ENCODE measurements at regions not wholly inside any gene's neighbourhood (a gene's known extent, or its start where the extent isn't known, plus 50 kb on each side); places are given as distances from the start of the nearest gene placed in this dataset.

- Histone ChIP-seq H3K4me1 (ENCODE audit: control insufficient read depth, extremely low read depth, insufficient read depth, low read length) (no peaks in the 10 kb centered on the region), H3K27me3 (ENCODE audit: control insufficient read depth in 2 of 2, insufficient read depth in 2 of 2, low read length in 2 of 2) (no peaks in the 10 kb centered on the region), H4K20me1 (replicated peaks; ENCODE audit: control insufficient read depth, extremely low read depth, insufficient read depth, low read length) (no peaks in the 10 kb centered on the region), H2AFZ (ENCODE audit: low read depth, low read length) (no peak overlapping the region), H3K36me3 (ENCODE audit: control insufficient read depth in 2 of 2, extremely low read depth in 1 of 2, insufficient read depth in 2 of 2, low read length in 2 of 2) (no peaks in the 10 kb centered on the region), H3K9ac (replicated peaks; ENCODE audit: extremely low read depth, insufficient read depth, low read length) (no peak overlapping the region), H3K9me1 (replicated peaks; ENCODE audit: control insufficient read depth, extremely low read depth, insufficient read depth, low read length) (no peaks in the 10 kb centered on the region), H3K27ac (ENCODE audit: insufficient read depth, low read depth, low read length) (no peak overlapping the region), H3K4me3 (replicated peaks in 1 of 3; ENCODE audit: insufficient read depth in 1 of 3, low read depth in 1 of 3, low read length in 3 of 3) (no peak overlapping the region), H3K79me2 (ENCODE audit: control insufficient read depth, insufficient read depth, low read length) (no peaks in the 10 kb centered on the region), H3K9me3 (replicated peaks; ENCODE audit: control insufficient read depth, insufficient read depth, low read length) (no peaks in the 10 kb centered on the region), H3K4me2 (ENCODE audit: insufficient read depth, low read length) (no peak overlapping the region)
- DNase-seq (ENCODE audit: low read depth, low spot score), result no peak
- intact Hi-C loops (cut with micrococcal nuclease) (no loop called here), dilution Hi-C loops (cut with MboI; ENCODE audit: extremely low pct_ligation_motif_present, low sequenced_read_pairs) (no loop called here)
- no TSS peak for BruUV-seq (replicated peaks)
- TF ChIP-seq GATA2 (IDR thresholded peaks at IDR 0.05; ENCODE audit: insufficient read depth, insufficient read length, low read depth, low read length) (no peak), POLR2A (IDR thresholded peaks at IDR 0.05; ENCODE audit: low read depth, low read length) (no peak), FOS (IDR thresholded peaks at IDR 0.05; ENCODE audit: borderline replicate concordance, insufficient read depth, low read length) (no peak), JUN (IDR thresholded peaks at IDR 0.05; ENCODE audit: borderline replicate concordance, insufficient read depth, insufficient read length, low read depth) (no peak)
- TF ChIP-seq, protein P1, sequence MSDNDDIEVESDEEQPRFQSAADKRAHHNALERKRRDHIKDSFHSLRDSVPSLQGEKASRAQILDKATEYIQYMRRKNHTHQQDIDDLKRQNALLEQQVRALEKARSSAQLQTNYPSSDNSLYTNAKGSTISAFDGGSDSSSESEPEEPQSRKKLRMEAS (IDR thresholded peaks at IDR 0.05; ENCODE audit: insufficient read depth, insufficient read length), result no peak
- no peak for FAIRE-seq
- POLR2A ChIA-PET, result no interaction called here
- CTCF ChIA-PET, result no interaction called here
These were observed 1272.0 kb upstream of the ACO1 start for GRCh38 chr9:31112491-31112890.

GRCh38 chr9:31114346-31114745 lies 1270.1 kb upstream of the ACO1 start:
- Histone ChIP-seq H3K9me3 (replicated peaks; ENCODE audit: control insufficient read depth, insufficient read depth, low read length) (no peaks in the 10 kb centered on the region), H3K9ac (replicated peaks; ENCODE audit: extremely low read depth, insufficient read depth, low read length) (no peak overlapping the region), H3K27ac (ENCODE audit: insufficient read depth, low read depth, low read length) (no peak overlapping the region), H3K27me3 (ENCODE audit: control insufficient read depth in 2 of 2, insufficient read depth in 2 of 2, low read length in 2 of 2) (no peaks in the 10 kb centered on the region), H4K20me1 (replicated peaks; ENCODE audit: control insufficient read depth, extremely low read depth, insufficient read depth, low read length) (no peaks in the 10 kb centered on the region), H3K79me2 (ENCODE audit: control insufficient read depth, insufficient read depth, low read length) (no peaks in the 10 kb centered on the region), H2AFZ (ENCODE audit: low read depth, low read length) (no peak overlapping the region), H3K4me3 (replicated peaks in 1 of 3; ENCODE audit: insufficient read depth in 1 of 3, low read depth in 1 of 3, low read length in 3 of 3) (no peak overlapping the region), H3K4me2 (ENCODE audit: insufficient read depth, low read length) (no peak overlapping the region), H3K36me3 (ENCODE audit: control insufficient read depth in 2 of 2, extremely low read depth in 1 of 2, insufficient read depth in 2 of 2, low read length in 2 of 2) (no peaks in the 10 kb centered on the region), H3K4me1 (ENCODE audit: control insufficient read depth, extremely low read depth, insufficient read depth, low read length) (no peaks in the 10 kb centered on the region), H3K9me1 (replicated peaks; ENCODE audit: control insufficient read depth, extremely low read depth, insufficient read depth, low read length) (no peaks in the 10 kb centered on the region)
- DNase-seq (ENCODE audit: low read depth, low spot score) (no peak), FAIRE-seq (no peak)
- ChIA-PET CTCF (no interaction called here), POLR2A (no interaction called here)
- no TSS peak for BruUV-seq (replicated peaks)
- intact Hi-C loops (cut with micrococcal nuclease) (no loop called here), dilution Hi-C loops (cut with MboI; ENCODE audit: extremely low pct_ligation_motif_present, low sequenced_read_pairs) (no loop called here)
- TF ChIP-seq JUN (IDR thresholded peaks at IDR 0.05; ENCODE audit: borderline replicate concordance, insufficient read depth, insufficient read length, low read depth), result no peak
- TF ChIP-seq MYC (IDR thresholded peaks at IDR 0.05; ENCODE audit: low read depth, low read length), result no peak
- TF ChIP-seq POLR2AphosphoS5 (IDR thresholded peaks at IDR 0.05; ENCODE audit: insufficient read depth, low read depth, low read length), result no peak
- no peak for TF ChIP-seq CTCF (IDR thresholded peaks at IDR 0.05; ENCODE audit: extremely low read depth in 1 of 2, insufficient read depth in 1 of 2, low read depth in 1 of 2, low read length in 2 of 2)
- TF ChIP-seq POLR2A (IDR thresholded peaks at IDR 0.05; ENCODE audit: low read depth, low read length), result no peak
- TF ChIP-seq, protein P1 (IDR thresholded peaks at IDR 0.05; ENCODE audit: insufficient read depth, insufficient read length), result no peak
